ENCODE measurements at regions not wholly inside any gene's neighbourhood (a gene's known extent, or its start where the extent isn't known, plus 50 kb on each side); places are given as distances from the start of the nearest gene placed in this dataset.

GRCh38 chr7:12907774-12908173 lies 220.3 kb downstream of the ARL4A start:
- no peak overlapping the region for H3K4me3 ChIP-seq
- no peaks in the 10 kb centered on the region for H3K9me3 ChIP-seq
- no peak for TF ChIP-seq POLR2A (IDR thresholded peaks at IDR 0.05)
- no peak for TF ChIP-seq CTCF (IDR thresholded peaks at IDR 0.05)
- intact Hi-C loops (cut with DNase I) = no loop called here
- ATAC-seq = no peak
- no peaks in the 10 kb centered on the region for H3K27me3 ChIP-seq
- H3K4me1 ChIP-seq = no peaks in the 10 kb centered on the region
- H3K27ac ChIP-seq = no peak overlapping the region
- WGBS, 4 donors = 91 to 97% (median 94%) methylated on average over 2 of the region's 2 CpGs
- H3K36me3 ChIP-seq = no peaks in the 10 kb centered on the region
- DNase-seq = no peak

GRCh38 chr7:12909483-12909882 lies 222.1 kb downstream of the ARL4A start:
- ATAC-seq (no peak), DNase-seq (no peak)
- WGBS, 4 donors = 87 to 97% (median 93%) methylated on average over 1 of the region's 1 CpG
- Histone ChIP-seq H3K36me3 (no peaks in the 10 kb centered on the region), H3K9me3 (no peaks in the 10 kb centered on the region), H3K27me3 (no peaks in the 10 kb centered on the region), H3K4me1 (no peaks in the 10 kb centered on the region), H3K4me3 (no peak overlapping the region), H3K27ac (no peak overlapping the region)
- intact Hi-C loops (cut with DNase I) = no loop called here
- TF ChIP-seq POLR2A (IDR thresholded peaks at IDR 0.05) (no peak), CTCF (IDR thresholded peaks at IDR 0.05) (no peak)

- no peak overlapping the region for H3K4me3 ChIP-seq
- TF ChIP-seq POLR2A (IDR thresholded peaks at IDR 0.05) = no peak
- no peak for TF ChIP-seq CTCF (IDR thresholded peaks at IDR 0.05)
- DNase-seq (no peak), ATAC-seq (no peak)
- 68 to 80% (median 77%) methylated on average over 2 of the region's 2 CpGs for WGBS, 4 donors
- no peaks in the 10 kb centered on the region for H3K27me3 ChIP-seq
- H3K4me1 ChIP-seq = no peaks in the 10 kb centered on the region
- H3K9me3 ChIP-seq = no peaks in the 10 kb centered on the region
- no peak overlapping the region for H3K27ac ChIP-seq
- intact Hi-C loops (cut with DNase I) = no loop called here
- no peaks in the 10 kb centered on the region for H3K36me3 ChIP-seq
These were observed 223.6 kb downstream of the ARL4A start for GRCh38 chr7:12911053-12911452.

GRCh38 chr7:12913002-12913401 lies 225.6 kb downstream of the ARL4A start:
- Histone ChIP-seq H3K36me3 (no peaks in the 10 kb centered on the region), H3K4me1 (no peaks in the 10 kb centered on the region), H3K4me3 (no peak overlapping the region), H3K27ac (no peak overlapping the region), H3K27me3 (no peaks in the 10 kb centered on the region), H3K9me3 (no peaks in the 10 kb centered on the region)
- intact Hi-C loops (cut with DNase I) = no loop called here
- TF ChIP-seq POLR2A (IDR thresholded peaks at IDR 0.05) (no peak), CTCF (IDR thresholded peaks at IDR 0.05) (no peak)
- DNase-seq = no peak
- 51 to 57% (median 55%) methylated on average over 3 of the region's 3 CpGs for WGBS, 4 donors
- ATAC-seq = no peak

Measured in heart left ventricle (tissue), 16 donors.